IPS-11a (cell line): ENCODE measurements at regions not wholly inside any gene's neighbourhood (a gene's known extent, or its start where the extent isn't known, plus 50 kb on each side); places are given as distances from the start of the nearest gene placed in this dataset.
"Not testable (repeated sequence)": the region's sequence is repeated elsewhere in the genome, so short reads cannot be mapped to it uniquely, and the experiment has no call there.

Experiments
- H3K4me3 ChIP-seq: one replicate; pipeline ENCODE4 v1.5.1; 2013; ENCODE audit warnings: low read depth, low read length, control low read depth

- no peak overlapping the region for H3K4me3 ChIP-seq
Measured at GRCh38 chr6:92011681-92012245, 1407.6 kb downstream of the EPHA7 start.

DNA sequence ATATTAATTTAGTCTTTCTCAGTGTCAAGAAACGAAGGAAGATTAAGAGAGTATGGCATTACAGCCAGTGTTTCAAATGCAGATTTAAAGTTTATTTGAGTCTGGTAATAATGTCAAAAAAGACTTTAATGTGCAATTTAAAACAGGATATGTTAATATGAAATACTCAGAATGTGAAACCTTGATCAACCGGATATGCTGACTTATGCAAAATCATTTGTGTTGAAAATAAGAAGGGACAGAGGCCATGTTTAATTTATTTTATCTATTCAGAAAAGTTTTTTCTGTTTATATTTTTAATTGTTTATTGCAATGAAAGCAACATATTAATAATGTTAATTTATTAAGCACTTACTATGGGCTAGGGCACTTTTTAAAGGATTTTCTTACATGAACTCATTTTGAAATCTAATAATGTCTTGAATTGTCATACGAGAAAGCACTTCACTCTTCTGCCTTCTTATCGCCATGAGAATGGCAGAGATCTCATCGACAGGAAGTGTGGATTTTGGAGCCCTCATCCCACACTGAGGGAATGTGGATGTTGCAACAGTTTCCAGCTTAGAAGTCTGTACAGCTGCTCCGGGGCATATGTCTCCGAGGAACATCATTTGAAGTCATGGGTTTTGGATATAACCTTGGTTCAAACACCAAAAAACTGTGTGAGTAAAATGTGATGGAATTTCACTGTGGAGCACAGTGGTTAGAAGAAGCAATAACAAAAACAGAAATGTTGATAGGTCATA is 1410.4 kb downstream of the EPHA7 start:
- no peak overlapping the region for H3K4me3 ChIP-seq

GRCh38 chr6:92000112-92000511 is 1413.2 kb upstream of the MAP3K7 start:
- H3K4me3 ChIP-seq, result no peak overlapping the region

DNA sequence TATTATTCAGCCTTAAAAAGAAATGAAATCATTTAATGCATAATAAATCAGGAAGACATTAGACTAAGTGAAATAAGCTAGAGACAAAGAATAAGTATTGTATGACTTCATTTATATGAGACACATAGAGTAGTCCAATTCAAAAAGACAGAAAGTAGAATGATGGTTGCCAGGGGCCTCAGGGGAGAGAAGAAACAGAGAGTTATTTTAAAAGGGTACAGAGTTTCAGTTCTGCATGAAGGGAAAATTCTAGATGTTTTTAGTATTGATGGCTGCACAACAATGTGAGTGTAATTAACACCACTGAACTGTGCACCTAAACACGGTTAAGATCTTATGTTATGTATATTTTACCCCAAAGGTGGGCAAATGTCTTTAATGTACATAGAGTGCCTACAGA is 1407.9 kb upstream of the MAP3K7 start:
- no peak overlapping the region for H3K4me3 ChIP-seq

- no peak overlapping the region for H3K4me3 ChIP-seq
Measured at GRCh38 chr6:91982559-91982958, 1395.7 kb upstream of the MAP3K7 start.

DNA sequence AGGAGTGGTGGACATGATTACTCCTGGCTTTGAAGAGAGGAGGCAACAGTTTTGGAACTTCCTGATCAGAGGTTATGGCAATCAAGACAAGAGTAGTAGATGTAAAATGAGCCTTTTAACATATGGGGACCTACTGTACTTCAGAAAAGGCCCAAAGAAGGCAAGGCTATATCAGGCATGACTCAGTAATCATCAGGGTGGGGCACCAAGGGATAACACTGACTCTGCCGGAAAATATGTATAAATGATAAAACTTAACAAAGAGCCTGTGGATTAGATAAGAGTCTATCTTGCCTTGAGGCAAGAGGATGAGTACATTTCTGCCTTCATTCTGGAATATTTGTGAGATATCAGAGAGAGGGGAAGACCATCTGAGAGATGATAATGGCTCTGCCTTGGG is 1389.9 kb upstream of the MAP3K7 start:
- H3K4me3 ChIP-seq, result no peak overlapping the region

GRCh38 chr6:91970700-91971099 is 1383.8 kb upstream of the MAP3K7 start:
- H3K4me3 ChIP-seq, result no peak overlapping the region

- no peak overlapping the region for H3K4me3 ChIP-seq
Measured at GRCh38 chr6:91965872-91966271, 1379.0 kb upstream of the MAP3K7 start.

- no peak overlapping the region for H3K4me3 ChIP-seq
Measured at GRCh38 chr6:91961671-91962070, 1374.8 kb upstream of the MAP3K7 start.

DNA sequence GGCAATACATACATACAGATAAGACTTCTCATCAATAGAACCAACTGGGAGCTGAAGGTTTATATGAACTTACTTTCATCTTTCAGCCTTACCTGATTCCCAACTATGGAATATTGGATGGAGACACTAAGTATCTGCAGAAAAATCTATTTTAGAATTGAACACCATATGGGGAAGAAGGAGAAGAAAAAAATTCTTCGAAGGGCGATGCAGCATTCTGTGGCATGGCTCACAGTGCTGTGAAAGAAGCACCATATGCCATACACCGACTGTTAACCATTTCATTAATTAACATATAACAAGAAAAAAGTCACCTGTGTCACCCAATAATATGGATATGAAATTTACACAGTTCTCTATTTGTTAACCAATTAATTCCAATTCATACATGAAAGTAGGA is 1374.4 kb upstream of the MAP3K7 start:
- H3K4me3 ChIP-seq, result no peak overlapping the region

- no peak overlapping the region for H3K4me3 ChIP-seq
Measured at GRCh38 chr6:91941838-91942237, 1355.0 kb upstream of the MAP3K7 start.

DNA sequence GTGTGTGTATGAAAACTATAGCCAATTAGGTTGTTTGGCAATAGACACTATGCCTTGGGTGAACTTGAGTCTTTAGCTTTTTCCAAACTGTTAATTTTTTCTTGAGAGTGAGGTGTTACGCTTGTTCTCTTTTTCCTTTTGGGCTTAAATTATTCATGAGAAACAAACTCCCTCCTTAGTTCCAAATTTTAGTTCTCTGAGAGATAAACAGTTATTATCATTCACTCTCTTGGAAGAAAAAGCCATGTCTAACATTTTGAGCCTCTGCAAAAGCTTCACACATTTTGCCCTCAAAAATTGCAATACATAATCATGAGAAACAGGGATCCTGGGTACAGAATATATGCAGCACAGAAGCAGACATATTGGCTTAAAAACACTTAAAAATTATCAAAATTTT is 1353.9 kb upstream of the MAP3K7 start:
- no peak overlapping the region for H3K4me3 ChIP-seq

GRCh38 chr6:91926827-91927226 is 1340.0 kb upstream of the MAP3K7 start:
- no peak overlapping the region for H3K4me3 ChIP-seq

DNA sequence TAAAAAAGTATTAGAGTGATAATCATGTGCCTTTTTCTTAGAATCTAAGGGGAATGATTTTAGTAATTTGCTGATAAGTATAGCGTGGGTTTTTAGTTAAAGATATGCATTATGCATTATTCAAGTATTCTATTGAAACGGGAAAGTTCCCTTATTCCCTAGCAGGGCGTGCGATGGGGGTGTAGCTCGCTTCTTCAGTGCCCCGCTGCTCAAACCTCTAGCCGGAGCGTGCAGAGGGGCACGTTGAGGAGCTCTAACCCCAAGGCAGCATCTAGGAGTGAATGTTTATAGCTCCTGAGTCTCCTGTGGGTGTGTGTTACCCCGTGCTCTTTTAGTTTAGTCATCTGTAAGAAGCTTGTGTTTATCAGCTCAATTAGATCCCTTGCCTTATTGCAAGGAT is 1339.5 kb upstream of the MAP3K7 start:
- no peak overlapping the region for H3K4me3 ChIP-seq

DNA sequence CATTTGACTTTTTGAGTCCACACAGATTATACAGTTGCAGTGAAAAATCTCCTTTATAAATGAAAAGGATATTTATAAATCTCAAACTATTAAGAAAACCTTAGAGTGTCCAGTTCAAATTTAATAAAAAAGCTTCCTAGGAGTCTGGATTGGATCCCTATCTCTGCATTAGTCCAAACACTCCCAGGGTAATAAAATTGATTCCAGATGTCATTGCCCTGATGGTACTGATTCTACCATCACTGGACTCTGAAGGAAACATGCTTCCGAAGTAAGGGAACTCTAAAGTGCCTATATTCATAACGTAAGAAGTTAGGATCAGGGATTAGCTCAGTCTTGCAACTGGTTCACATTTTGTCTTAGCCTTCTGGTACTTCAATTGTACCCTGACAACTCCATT is 1325.1 kb upstream of the MAP3K7 start:
- H3K4me3 ChIP-seq, result no peak overlapping the region

- H3K4me3 ChIP-seq, result no peak overlapping the region
Measured at GRCh38 chr6:91904586-91905164, 1317.8 kb upstream of the MAP3K7 start.

DNA sequence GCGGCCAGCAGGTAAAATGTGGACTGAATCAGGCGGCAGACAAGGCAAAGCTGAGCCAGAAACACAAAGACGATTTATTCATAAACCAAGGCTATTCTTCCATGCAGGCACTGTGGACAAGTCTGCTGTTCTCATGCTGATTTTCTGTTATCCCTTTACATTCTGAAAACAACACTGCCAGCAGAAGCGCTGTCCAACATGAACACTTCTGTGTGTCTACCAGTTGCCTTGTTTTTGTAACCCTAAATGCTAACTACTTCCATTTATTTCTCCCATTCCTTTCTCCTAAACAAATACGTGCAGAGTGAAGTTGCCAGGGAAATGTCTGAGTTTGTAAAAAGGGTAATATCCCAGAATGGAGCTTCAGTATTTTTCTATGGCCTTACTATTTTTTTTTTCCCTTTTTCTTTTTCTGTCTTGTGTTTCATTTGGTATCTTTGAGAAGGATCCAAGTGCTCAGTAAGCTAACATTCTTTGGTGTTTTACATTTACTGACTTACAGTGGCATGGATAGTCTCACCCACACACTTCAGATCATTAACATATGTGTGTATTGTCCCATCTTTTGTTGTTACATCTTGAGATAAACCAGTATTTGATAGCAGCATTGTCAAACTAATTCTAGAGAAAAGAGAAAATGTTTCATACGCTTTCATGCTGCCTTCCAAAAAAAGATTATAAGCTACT is 1308.9 kb upstream of the MAP3K7 start:
- no peak overlapping the region for H3K4me3 ChIP-seq

DNA sequence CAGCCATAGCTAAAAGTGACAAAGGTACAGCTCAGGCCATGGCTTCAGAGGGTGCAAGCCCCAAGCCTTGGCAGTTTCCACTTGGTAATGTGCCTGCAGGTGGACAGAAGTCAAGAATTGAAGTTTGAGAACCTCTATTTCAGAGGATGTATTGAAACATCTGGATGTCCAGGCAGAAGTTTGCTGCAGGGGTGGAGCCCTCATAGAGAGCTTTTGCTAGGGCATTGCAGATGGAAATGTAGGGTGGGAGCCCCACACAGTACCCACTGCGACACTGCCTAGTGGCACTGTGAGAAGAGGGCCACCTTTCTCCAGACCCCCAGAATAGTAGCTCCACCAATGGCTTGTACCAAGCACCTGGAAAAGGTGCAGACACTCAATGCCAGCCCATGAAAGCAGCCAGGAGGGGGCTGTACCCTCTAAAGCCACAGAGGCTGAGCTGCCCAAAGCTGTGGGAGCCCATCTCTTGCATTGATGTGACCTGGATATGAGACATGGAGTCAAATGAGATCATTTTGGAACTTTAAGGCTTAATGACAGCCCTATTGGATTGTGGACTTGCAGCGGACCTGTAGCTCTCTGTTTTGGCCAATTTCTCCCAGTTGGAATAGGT is 1299.4 kb upstream of the MAP3K7 start:
- no peak overlapping the region for H3K4me3 ChIP-seq

DNA sequence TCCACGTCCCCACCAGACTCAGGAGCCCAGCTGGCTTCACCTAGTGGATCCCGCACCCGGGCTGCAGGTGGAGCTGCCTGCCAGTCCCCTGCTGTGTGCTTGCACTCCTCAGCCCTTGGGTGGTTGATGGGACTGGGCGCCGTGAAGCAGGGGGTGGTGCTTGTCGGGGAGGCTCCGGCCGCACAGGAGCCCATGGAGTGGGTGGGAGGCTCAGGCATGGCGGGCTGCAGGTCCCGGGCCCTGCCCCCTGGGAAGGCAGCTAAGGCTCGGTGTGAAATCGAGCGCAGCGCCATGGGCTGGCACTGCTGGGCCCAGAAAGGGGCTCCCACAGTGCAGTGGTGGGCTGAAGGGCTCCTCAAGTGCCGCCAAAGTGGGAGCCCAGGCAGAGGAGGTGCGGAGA is 1294.9 kb upstream of the MAP3K7 start:
- not testable (repeated sequence) for H3K4me3 ChIP-seq

- no peak overlapping the region for H3K4me3 ChIP-seq
Measured at GRCh38 chr6:91879386-91879995, 1292.6 kb upstream of the MAP3K7 start.

- no peak overlapping the region for H3K4me3 ChIP-seq
Measured at GRCh38 chr6:91877994-91878393, 1291.1 kb upstream of the MAP3K7 start.
